CD14-positive monocyte (primary cell): ENCODE measurements at regions not wholly inside any gene's neighbourhood (a gene's known extent, or its start where the extent isn't known, plus 50 kb on each side); places are given as distances from the start of the nearest gene placed in this dataset.

Source experiments
- DNase-seq, 3 donors: peaks; one replicate each; pipeline ENCODE4 v3.0.0-alpha.2; 2011 to 2022
- H2AFZ ChIP-seq: 2 replicates; pipeline ENCODE4 v1.6.0; 2012; ENCODE audit warnings: mild to moderate bottlenecking, low read depth, low read length, inconsistent platforms; ENCODE audit not compliant: insufficient read depth, poor library complexity, severe bottlenecking
- H3K27ac ChIP-seq, 2 donors: 1 replicate in 1 of 2; 2 replicates in 1 of 2; pipeline ENCODE4 v1.5.1; 2012 to 2013; ENCODE audit warnings: low read length in 2 of 2, control low read depth in 1 of 2, inconsistent platforms in 1 of 2, low read depth in 1 of 2, mild to moderate bottlenecking in 1 of 2
- H3K27me3 ChIP-seq, 2 donors: one replicate each; pipeline versions ENCODE4 v1.6.0 to v1.6.1; 2011 to 2013; ENCODE audit warnings: low read length in 2 of 2; ENCODE audit not compliant: control insufficient read depth in 2 of 2, insufficient read depth in 2 of 2
- H3K36me3 ChIP-seq, 2 donors: replicated peaks in 1 of 2; 1 replicate in 1 of 2; 2 replicates in 1 of 2; pipeline versions ENCODE4 v1.5.1 to v1.6.1; 2012 to 2013; ENCODE audit warnings: low read length in 2 of 2, control low read depth in 1 of 2, inconsistent platforms in 1 of 2, mild to moderate bottlenecking in 1 of 2; ENCODE audit not compliant: insufficient read depth in 2 of 2, control insufficient read depth in 1 of 2
- H3K4me1 ChIP-seq, 2 donors: 1 replicate in 1 of 2; 2 replicates in 1 of 2; pipeline versions ENCODE4 v1.5.1 to v1.6.1; 2012 to 2013; ENCODE audit warnings: low read length in 2 of 2, control low read depth in 1 of 2, inconsistent platforms in 1 of 2, mild to moderate bottlenecking in 1 of 2, moderate library complexity in 1 of 2; ENCODE audit not compliant: insufficient read depth in 2 of 2, control insufficient read depth in 1 of 2
- H3K4me2 ChIP-seq: replicated peaks from 2 replicates; pipeline ENCODE3; 2012; ENCODE audit warnings: low read length, moderate library complexity, mild to moderate bottlenecking; ENCODE audit not compliant: poor library complexity, severe bottlenecking; ENCODE audit errors: extremely low read depth
- H3K4me3 ChIP-seq, 3 experiments: fragments of 200-600 bp in 1 of 3; sonication (generic) in 1 of 3; replicated peaks in 1 of 3; 1 replicate in 2 of 3; 2 replicates in 1 of 3; pipeline ENCODE4 v1.5.1; 2011 to 2013; ENCODE audit warnings: low read length in 3 of 3, mild to moderate bottlenecking in 3 of 3, control low read depth in 2 of 3, low read depth in 2 of 3, inconsistent platforms in 1 of 3, moderate library complexity in 1 of 3
- H3K79me2 ChIP-seq: 2 replicates; pipeline ENCODE4 v1.6.0; 2012; ENCODE audit warnings: mild to moderate bottlenecking, control low read depth, inconsistent platforms, low read length, moderate library complexity; ENCODE audit not compliant: insufficient read depth
- H3K9ac ChIP-seq: 2 replicates; pipeline ENCODE4 v1.6.0; 2017; ENCODE audit warnings: low read length, mild to moderate bottlenecking; ENCODE audit not compliant: insufficient read depth, poor library complexity, severe bottlenecking
- H3K9me3 ChIP-seq, 2 donors: replicated peaks in 1 of 2; 1 replicate in 1 of 2; 2 replicates in 1 of 2; pipeline versions ENCODE4 v1.5.1 to v1.6.1; 2012 to 2013; ENCODE audit warnings: low read length in 2 of 2, control low read depth in 1 of 2; ENCODE audit not compliant: control insufficient read depth in 1 of 2, insufficient read depth in 1 of 2
- H4K20me1 ChIP-seq: 2 replicates; pipeline ENCODE4 v1.6.0; 2012; ENCODE audit warnings: mild to moderate bottlenecking, low read length, control low read depth, moderate library complexity; ENCODE audit not compliant: insufficient read depth
- H3K27ac Mint-ChIP-seq, 7 donors: one replicate each; pipeline ENCODE4 v1.8.0; 2020; ENCODE audit warnings: mild to moderate bottlenecking in 7 of 7, mixed read lengths in 7 of 7, moderate library complexity in 6 of 7, inconsistent platforms in 2 of 7
- H3K27me3 Mint-ChIP-seq, 3 donors: one replicate each; pipeline ENCODE4 v1.8.0; 2021 to 2022; ENCODE audit warnings: low read depth in 3 of 3, mild to moderate bottlenecking in 3 of 3, mixed read lengths in 3 of 3, moderate library complexity in 3 of 3, inconsistent platforms in 1 of 3
- H3K36me3 Mint-ChIP-seq, 2 donors: one replicate each; pipeline ENCODE4 v1.8.0; 2020; ENCODE audit warnings: mixed read lengths in 2 of 2, inconsistent platforms in 1 of 2, mild to moderate bottlenecking in 1 of 2
- H3K4me1 Mint-ChIP-seq: one replicate; pipeline ENCODE4 v1.8.0; 2020; ENCODE audit warnings: mild to moderate bottlenecking, mixed read lengths
- H3K4me3 Mint-ChIP-seq, 2 donors: one replicate each; pipeline ENCODE4 v1.8.0; 2020; ENCODE audit warnings: mild to moderate bottlenecking in 2 of 2, mixed read lengths in 2 of 2, moderate library complexity in 1 of 2
- H3K9me3 Mint-ChIP-seq, 7 donors: one replicate each; pipeline ENCODE4 v1.8.0; 2020 to 2022; ENCODE audit warnings: mixed read lengths in 7 of 7, mild to moderate bottlenecking in 6 of 7, moderate library complexity in 6 of 7, inconsistent platforms in 2 of 7
- WGBS: methylation state at CpG from one replicate; pipeline ENCODE4 v1.1.5; 2013; ENCODE audit warnings: missing lambda C conversion rate; ENCODE audit not compliant: insufficient coverage; 5-methylcytosine and 5-hydroxymethylcytosine counted together
- intact Hi-C, 2 donors: fragments of 100-400 bp; cut with micrococcal nuclease; formaldehyde crosslinking; loops; one replicate each; pipeline versions ENCODE4 v1.15.0 to v1.15.1; 2023
- TF ChIP-seq, protein P1 (sequence below): fragments of 200-600 bp; IDR thresholded peaks from one replicate; pipeline ENCODE4 v1.8.0; 2022; ENCODE audit warnings: antibody characterized with exemption, mild to moderate bottlenecking

GRCh38 chr5:5857396-5857795 is 434.9 kb downstream of the ICE1 start:
- no peaks in the 10 kb centered on the region for H3K4me1 ChIP-seq
- TF ChIP-seq, protein P1, sequence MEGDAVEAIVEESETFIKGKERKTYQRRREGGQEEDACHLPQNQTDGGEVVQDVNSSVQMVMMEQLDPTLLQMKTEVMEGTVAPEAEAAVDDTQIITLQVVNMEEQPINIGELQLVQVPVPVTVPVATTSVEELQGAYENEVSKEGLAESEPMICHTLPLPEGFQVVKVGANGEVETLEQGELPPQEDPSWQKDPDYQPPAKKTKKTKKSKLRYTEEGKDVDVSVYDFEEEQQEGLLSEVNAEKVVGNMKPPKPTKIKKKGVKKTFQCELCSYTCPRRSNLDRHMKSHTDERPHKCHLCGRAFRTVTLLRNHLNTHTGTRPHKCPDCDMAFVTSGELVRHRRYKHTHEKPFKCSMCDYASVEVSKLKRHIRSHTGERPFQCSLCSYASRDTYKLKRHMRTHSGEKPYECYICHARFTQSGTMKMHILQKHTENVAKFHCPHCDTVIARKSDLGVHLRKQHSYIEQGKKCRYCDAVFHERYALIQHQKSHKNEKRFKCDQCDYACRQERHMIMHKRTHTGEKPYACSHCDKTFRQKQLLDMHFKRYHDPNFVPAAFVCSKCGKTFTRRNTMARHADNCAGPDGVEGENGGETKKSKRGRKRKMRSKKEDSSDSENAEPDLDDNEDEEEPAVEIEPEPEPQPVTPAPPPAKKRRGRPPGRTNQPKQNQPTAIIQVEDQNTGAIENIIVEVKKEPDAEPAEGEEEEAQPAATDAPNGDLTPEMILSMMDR = no peak
- Mint-ChIP-seq H3K27me3 (no peaks in the 10 kb centered on the region), H3K27ac (no peak overlapping the region), H3K4me3 (no peak overlapping the region), H3K9me3 (peaks cover 0 to 6% (median 1%) of the 10 kb centered on the region in 7 donors), H3K4me1 (no peaks in the 10 kb centered on the region), H3K36me3 (no peaks in the 10 kb centered on the region)
- no peak overlapping the region for H3K4me2 ChIP-seq
- no peak overlapping the region for H3K27ac ChIP-seq
- 89% methylated on average over 4 of the region's 4 CpGs for WGBS
- no peaks in the 10 kb centered on the region for H3K27me3 ChIP-seq
- intact Hi-C loops = no loop called here
- no peak overlapping the region for H3K4me3 ChIP-seq
- H3K36me3 ChIP-seq = no peaks in the 10 kb centered on the region
- H3K9me3 ChIP-seq = peaks cover 0 to 3% of the 10 kb centered on the region in 2 donors
- no peak overlapping the region for H2AFZ ChIP-seq
- no peaks in the 10 kb centered on the region for H3K79me2 ChIP-seq
- DNase-seq = no peak
- H4K20me1 ChIP-seq = no peaks in the 10 kb centered on the region
- no peak overlapping the region for H3K9ac ChIP-seq

GRCh38 chr5:5854087-5854486 is 431.6 kb downstream of the ICE1 start:
- H3K9me3 Mint-ChIP-seq = peaks cover 0 to 8% (median 3%) of the 10 kb centered on the region in 7 donors
- H3K36me3 Mint-ChIP-seq = no peaks in the 10 kb centered on the region
- Histone ChIP-seq H2AFZ (no peak overlapping the region), H3K4me1 (no peaks in the 10 kb centered on the region), H4K20me1 (no peaks in the 10 kb centered on the region), H3K9me3 (peaks cover 0 to 6% of the 10 kb centered on the region in 2 donors), H3K27ac (no peak overlapping the region), H3K4me2 (no peak overlapping the region), H3K36me3 (no peaks in the 10 kb centered on the region), H3K9ac (no peak overlapping the region), H3K4me3 (no peak overlapping the region), H3K79me2 (no peaks in the 10 kb centered on the region), H3K27me3 (no peaks in the 10 kb centered on the region)
- no peaks in the 10 kb centered on the region for H3K27me3 Mint-ChIP-seq
- no peaks in the 10 kb centered on the region for H3K4me1 Mint-ChIP-seq
- TF ChIP-seq, protein P1 = no peak
- WGBS = no CpG with 5 or more reads among the region's 2 CpGs
- intact Hi-C loops = no loop called here
- H3K4me3 Mint-ChIP-seq = no peak overlapping the region
- H3K27ac Mint-ChIP-seq = no peak overlapping the region
- DNase-seq = no peak
